ENCODE measurements at regions not wholly inside any gene's neighbourhood (a gene's known extent, or its start where the extent isn't known, plus 50 kb on each side); places are given as distances from the start of the nearest gene placed in this dataset.

GRCh38 chr3:18813300-18813699, 335.0 kb upstream of the KCNH8 start:
- 85% methylated on average over 2 of the region's 3 CpGs for WGBS (ENCODE audit: insufficient coverage)
- TF ChIP-seq, protein P1, sequence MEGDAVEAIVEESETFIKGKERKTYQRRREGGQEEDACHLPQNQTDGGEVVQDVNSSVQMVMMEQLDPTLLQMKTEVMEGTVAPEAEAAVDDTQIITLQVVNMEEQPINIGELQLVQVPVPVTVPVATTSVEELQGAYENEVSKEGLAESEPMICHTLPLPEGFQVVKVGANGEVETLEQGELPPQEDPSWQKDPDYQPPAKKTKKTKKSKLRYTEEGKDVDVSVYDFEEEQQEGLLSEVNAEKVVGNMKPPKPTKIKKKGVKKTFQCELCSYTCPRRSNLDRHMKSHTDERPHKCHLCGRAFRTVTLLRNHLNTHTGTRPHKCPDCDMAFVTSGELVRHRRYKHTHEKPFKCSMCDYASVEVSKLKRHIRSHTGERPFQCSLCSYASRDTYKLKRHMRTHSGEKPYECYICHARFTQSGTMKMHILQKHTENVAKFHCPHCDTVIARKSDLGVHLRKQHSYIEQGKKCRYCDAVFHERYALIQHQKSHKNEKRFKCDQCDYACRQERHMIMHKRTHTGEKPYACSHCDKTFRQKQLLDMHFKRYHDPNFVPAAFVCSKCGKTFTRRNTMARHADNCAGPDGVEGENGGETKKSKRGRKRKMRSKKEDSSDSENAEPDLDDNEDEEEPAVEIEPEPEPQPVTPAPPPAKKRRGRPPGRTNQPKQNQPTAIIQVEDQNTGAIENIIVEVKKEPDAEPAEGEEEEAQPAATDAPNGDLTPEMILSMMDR (IDR thresholded peaks at IDR 0.05): no peak
- intact Hi-C loops (cut with micrococcal nuclease): no loop called here
- Histone ChIP-seq H3K27ac (ENCODE audit: low read length) (no peak overlapping the region), H3K27me3 (ENCODE audit: control insufficient read depth, insufficient read depth, low read length) (no peaks in the 10 kb centered on the region), H3K4me1 (ENCODE audit: control insufficient read depth, insufficient read depth, low read length) (no peaks in the 10 kb centered on the region), H3K9me3 (ENCODE audit: control insufficient read depth, insufficient read depth, low read length) (no peaks in the 10 kb centered on the region), H3K36me3 (ENCODE audit: control insufficient read depth, insufficient read depth, low read length) (no peaks in the 10 kb centered on the region), H3K4me3 (ENCODE audit: low read length) (no peak overlapping the region)
- DNase-seq (no peak), ATAC-seq (no peak)
- Mint-ChIP-seq H3K9me3 (no peaks in the 10 kb centered on the region), H3K36me3 (no peaks in the 10 kb centered on the region), H3K27ac (no peak overlapping the region), H3K4me1 (no peaks in the 10 kb centered on the region), H3K4me3 (no peak overlapping the region), H3K27me3 (ENCODE audit: low read depth in 2 of 2) (peaks cover 0 to 3% of the 10 kb centered on the region in 2 donors)

DNA sequence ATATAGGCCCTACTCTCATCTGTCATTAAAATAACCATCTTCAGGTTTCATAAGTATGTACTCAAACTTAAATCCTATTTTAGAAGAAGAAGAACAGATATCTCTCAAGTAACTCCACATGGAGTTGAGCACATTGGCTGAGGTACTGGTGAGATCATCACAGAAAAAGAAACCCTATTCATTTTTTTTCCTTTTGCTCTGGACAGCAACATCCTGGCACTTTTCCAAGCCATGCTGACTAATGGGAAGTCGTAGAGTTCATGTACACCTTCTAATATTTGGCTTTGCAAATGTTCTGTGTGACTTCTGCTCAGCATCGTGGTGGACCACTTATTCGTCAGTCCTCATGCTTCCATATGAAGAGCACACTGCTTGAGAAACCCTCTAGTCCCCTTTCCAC, 336.0 kb upstream of the KCNH8 start:
- Mint-ChIP-seq H3K4me3 (no peak overlapping the region), H3K27ac (no peak overlapping the region), H3K9me3 (no peaks in the 10 kb centered on the region), H3K27me3 (ENCODE audit: low read depth in 2 of 2) (peaks cover 0 to 2% of the 10 kb centered on the region in 2 donors), H3K36me3 (no peaks in the 10 kb centered on the region), H3K4me1 (no peaks in the 10 kb centered on the region)
- DNase-seq (no peak), ATAC-seq (no peak)
- H3K27ac ChIP-seq (ENCODE audit: low read length): no peak overlapping the region
- H3K4me3 ChIP-seq (ENCODE audit: low read length): no peak overlapping the region
- no peaks in the 10 kb centered on the region for H3K27me3 ChIP-seq (ENCODE audit: control insufficient read depth, insufficient read depth, low read length)
- no peaks in the 10 kb centered on the region for H3K36me3 ChIP-seq (ENCODE audit: control insufficient read depth, insufficient read depth, low read length)
- H3K4me1 ChIP-seq (ENCODE audit: control insufficient read depth, insufficient read depth, low read length): no peaks in the 10 kb centered on the region
- WGBS (ENCODE audit: insufficient coverage): 44% methylated on average over 3 of the region's 3 CpGs
- intact Hi-C loops (cut with micrococcal nuclease): no loop called here
- TF ChIP-seq, protein P1 (IDR thresholded peaks at IDR 0.05): no peak
- no peaks in the 10 kb centered on the region for H3K9me3 ChIP-seq (ENCODE audit: control insufficient read depth, insufficient read depth, low read length)

DNA sequence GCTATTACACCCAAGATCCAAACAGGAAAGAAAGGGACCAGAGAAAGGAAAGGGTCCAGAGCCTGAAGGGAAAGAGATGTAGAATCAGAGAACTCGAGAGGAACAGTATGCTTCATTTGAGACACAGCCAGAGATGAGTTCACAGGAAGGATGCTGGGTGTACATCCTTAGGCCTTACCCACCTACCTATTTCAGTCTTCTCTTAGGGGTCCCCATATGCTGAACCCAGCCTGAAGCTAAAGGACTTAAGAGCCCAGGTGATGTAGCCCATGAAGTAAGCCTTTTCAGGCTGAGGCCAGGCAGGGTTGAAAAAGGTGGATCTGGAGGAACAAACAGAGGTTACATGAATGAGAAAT, 338.0 kb upstream of the KCNH8 start:
- WGBS (ENCODE audit: insufficient coverage): 92% methylated on average over 1 of the region's 1 CpG

More for the DNA sequence above, 338.0 kb upstream of the KCNH8 start:
- Mint-ChIP-seq H3K27me3 (ENCODE audit: low read depth in 2 of 2) (peaks cover 0 to 2% of the 10 kb centered on the region in 2 donors), H3K4me1 (no peaks in the 10 kb centered on the region), H3K9me3 (no peaks in the 10 kb centered on the region), H3K4me3 (no peak overlapping the region), H3K36me3 (no peaks in the 10 kb centered on the region), H3K27ac (no peak overlapping the region)
- Histone ChIP-seq H3K27me3 (ENCODE audit: control insufficient read depth, insufficient read depth, low read length) (no peaks in the 10 kb centered on the region), H3K4me1 (ENCODE audit: control insufficient read depth, insufficient read depth, low read length) (no peaks in the 10 kb centered on the region), H3K36me3 (ENCODE audit: control insufficient read depth, insufficient read depth, low read length) (no peaks in the 10 kb centered on the region), H3K9me3 (ENCODE audit: control insufficient read depth, insufficient read depth, low read length) (no peaks in the 10 kb centered on the region), H3K27ac (ENCODE audit: low read length) (no peak overlapping the region), H3K4me3 (ENCODE audit: low read length) (no peak overlapping the region)
- intact Hi-C loops (cut with micrococcal nuclease): no loop called here
- ATAC-seq (no peak), DNase-seq (no peak)
- TF ChIP-seq, protein P1 (IDR thresholded peaks at IDR 0.05): no peak
